SH-SY5Y (cell line): ENCODE measurements at regions not wholly inside any gene's neighbourhood (a gene's known extent, or its start where the extent isn't known, plus 50 kb on each side); places are given as distances from the start of the nearest gene placed in this dataset.

ENCODE experiments used
- GATA2 ChIP-seq: IDR thresholded peaks from 2 replicates; pipeline ENCODE4 v1.6.1; 2011; ENCODE audit warnings: mild to moderate bottlenecking, low read depth, low read length
- GATA3 ChIP-seq: IDR thresholded peaks from 2 replicates; pipeline ENCODE4 v1.6.1; 2011; ENCODE audit warnings: low read depth, mild to moderate bottlenecking, low read length, moderate library complexity

DNA sequence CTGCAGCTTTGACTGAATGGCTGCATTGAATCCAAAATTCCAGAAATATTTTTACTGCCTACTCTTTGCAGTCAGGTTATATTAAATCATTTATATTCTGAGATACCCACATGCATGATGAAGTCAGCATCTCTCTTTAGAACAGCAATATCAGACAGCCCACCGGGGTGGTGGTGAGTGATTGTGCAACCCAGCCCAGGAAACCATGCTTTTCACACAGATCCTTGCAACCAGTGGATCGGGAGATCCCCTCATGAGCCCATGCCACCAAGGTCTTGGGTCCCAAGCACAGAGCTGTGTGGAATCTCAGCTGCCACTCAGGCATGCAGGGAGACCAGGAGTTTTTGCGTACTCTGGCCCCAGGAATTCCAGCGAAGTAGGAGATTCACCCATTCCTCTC is 226.5 kb downstream of the DTWD2 start:
- TF ChIP-seq GATA3, result no peak
- TF ChIP-seq GATA2, result no peak
